ENCODE measurements at regions not wholly inside any gene's neighbourhood (a gene's known extent, or its start where the extent isn't known, plus 50 kb on each side); places are given as distances from the start of the nearest gene placed in this dataset.

GRCh38 chr9:81211741-81212140 is 477.6 kb downstream of the TLE1 start:
- Mint-ChIP-seq H3K4me3 (no peak overlapping the region), H3K27ac (no peak overlapping the region; a peak in 1 of 7 replicates), H3K27me3 (ENCODE audit: low read depth) (no peaks in the 10 kb centered on the region), H3K36me3 (ENCODE audit: insufficient read depth in 1 of 3, low read depth in 3 of 3) (peaks cover 5 to 9% (median 7%) of the 10 kb centered on the region in 3 experiments), H3K9me3 (peaks cover 7 to 9% of the 10 kb centered on the region in 2 experiments), H3K4me1 (peaks cover 9 to 16% of the 10 kb centered on the region in 2 experiments; a peak in 3 of 4 replicates)
- Histone ChIP-seq H3K9ac (ENCODE audit: extremely low read depth, insufficient read length, low read length) (no peak overlapping the region), H3K79me1 (ENCODE audit: insufficient read depth, low read depth, low read length, poor library complexity, severe bottlenecking) (no peaks in the 10 kb centered on the region), H3K9me3 (ENCODE audit: control insufficient read depth, low read depth, low read length) (no peaks in the 10 kb centered on the region), H3K79me2 (ENCODE audit: insufficient read depth, low read length) (no peaks in the 10 kb centered on the region), H3K27ac (ENCODE audit: insufficient read length, low read depth, low read length) (no peak overlapping the region), H3K4me1 (ENCODE audit: insufficient read depth, low read length) (peaks cover 6% of the 10 kb centered on the region; the same call in 1 of the 2 replicates), H3K56ac (ENCODE audit: insufficient read length, low read depth, low read length) (no peak overlapping the region), H2BK15ac (ENCODE audit: low read depth, low read length) (no peak overlapping the region), H4K20me1 (ENCODE audit: control insufficient read depth, insufficient read depth, insufficient read length) (no peaks in the 10 kb centered on the region), H3K4ac (ENCODE audit: low read depth, low read length) (no peak overlapping the region), H3K4me2 (ENCODE audit: insufficient read depth, insufficient read length, low read length) (no peak overlapping the region), H4K91ac (ENCODE audit: insufficient read length, low read depth, low read length) (no peak overlapping the region), H2BK5ac (ENCODE audit: insufficient read length, low read length) (no peak overlapping the region), H2AK5ac (ENCODE audit: insufficient read length, low read length) (no peak overlapping the region), H2BK120ac (ENCODE audit: low read depth, low read length, poor library complexity, severe bottlenecking) (no peak overlapping the region), H2BK12ac (ENCODE audit: insufficient read length, low read depth, low read length) (no peak overlapping the region), H3K23me2 (ENCODE audit: insufficient read length, low read depth, low read length, poor library complexity, severe bottlenecking) (no peaks in the 10 kb centered on the region), H3K14ac (ENCODE audit: insufficient read depth, low read length) (no peak overlapping the region), H4K8ac (replicated peaks; ENCODE audit: insufficient read length, low read depth, low read length) (no peak overlapping the region), H3K18ac (ENCODE audit: insufficient read length, low read depth, low read length) (no peak overlapping the region), H3K27me3 (ENCODE audit: insufficient read depth, low read length) (no peaks in the 10 kb centered on the region), H4K5ac (ENCODE audit: insufficient read length, low read depth, low read length) (no peak overlapping the region), H3K23ac (ENCODE audit: insufficient read length, low read depth, low read length) (no peak overlapping the region), H2BK20ac (ENCODE audit: low read depth, low read length, poor library complexity, severe bottlenecking) (no peak overlapping the region), H2AFZ (ENCODE audit: low read length) (no peak overlapping the region), H3T11ph (ENCODE audit: low read length) (no peak overlapping the region)
- no peak for DNase-seq
- no CpG with 5 or more reads among the region's 3 CpGs for WGBS (ENCODE audit: extremely low coverage, insufficient read length, low lambda C conversion rate)
- no peak for TF ChIP-seq CTCF (conservative IDR thresholded peaks at IDR 0.05)

Data from H9 (cell line).